HG03045 (cell line): ENCODE measurements at regions not wholly inside any gene's neighbourhood (a gene's known extent, or its start where the extent isn't known, plus 50 kb on each side); places are given as distances from the start of the nearest gene placed in this dataset.
"Not testable (repeated sequence)": the region's sequence is repeated elsewhere in the genome, so short reads cannot be mapped to it uniquely, and the experiment has no call there.

ENCODE experiments used
- ATAC-seq: cut with Tn5 transposase; IDR thresholded peaks from one replicate; pipeline ENCODE4 v1.9.1; 2021; ENCODE audit warnings: mild to moderate bottlenecking, moderate library complexity; ENCODE audit not compliant: unreplicated experiment

- no peak for ATAC-seq
Measured at GRCh38 chr6:3920321-3920720, 71.1 kb downstream of the FAM50B start.

GRCh38 chr6:3921663-3922062 is 72.5 kb downstream of the FAM50B start:
- no peak for ATAC-seq

- ATAC-seq = not testable (repeated sequence)
Measured at GRCh38 chr6:3922619-3923018, 73.4 kb downstream of the FAM50B start.

GRCh38 chr6:3925223-3926149 is 76.3 kb downstream of the FAM50B start:
- ATAC-seq = not testable (repeated sequence)

GRCh38 chr6:3926150-3926482 is 76.9 kb downstream of the FAM50B start:
- ATAC-seq = no peak

GRCh38 chr6:3928111-3928510 is 78.9 kb downstream of the FAM50B start:
- no peak for ATAC-seq

GRCh38 chr6:3929281-3929798 is 80.2 kb downstream of the FAM50B start:
- no peak for ATAC-seq

- no peak for ATAC-seq
Measured at GRCh38 chr6:3937438-3937837, 88.3 kb downstream of the FAM50B start.

- no peak for ATAC-seq
Measured at GRCh38 chr6:3938715-3939367, 89.7 kb downstream of the FAM50B start.

GRCh38 chr6:3939368-3939958 is 90.3 kb downstream of the FAM50B start:
- no peak for ATAC-seq

GRCh38 chr6:3939964-3940363 is 90.8 kb downstream of the FAM50B start:
- ATAC-seq = no peak

GRCh38 chr6:3940703-3941102 is 91.5 kb downstream of the FAM50B start:
- no peak for ATAC-seq

GRCh38 chr6:3943331-3943765 is 94.2 kb downstream of the FAM50B start:
- no peak for ATAC-seq

GRCh38 chr6:3944246-3944645 is 95.1 kb downstream of the FAM50B start:
- ATAC-seq = no peak

- no peak for ATAC-seq
Measured at GRCh38 chr6:3946778-3947177, 97.6 kb downstream of the FAM50B start.

- no peak for ATAC-seq
Measured at GRCh38 chr6:3948866-3949265, 99.7 kb downstream of the FAM50B start.

GRCh38 chr6:3949521-3949920 is 100.3 kb downstream of the FAM50B start:
- ATAC-seq = no peak

- ATAC-seq = no peak
Measured at GRCh38 chr6:3956054-3956453, 106.9 kb downstream of the FAM50B start.

GRCh38 chr6:3957321-3957720 is 108.1 kb downstream of the FAM50B start:
- no peak for ATAC-seq

- no peak for ATAC-seq
Measured at GRCh38 chr6:3958255-3958654, 109.1 kb downstream of the FAM50B start.

- ATAC-seq = no peak
Measured at GRCh38 chr6:3959385-3959784, 110.2 kb downstream of the FAM50B start.
